HG03439 (cell line): ENCODE measurements at regions not wholly inside any gene's neighbourhood (a gene's known extent, or its start where the extent isn't known, plus 50 kb on each side); places are given as distances from the start of the nearest gene placed in this dataset.

ENCODE experiments used
- ATAC-seq: cut with Tn5 transposase; IDR thresholded peaks from one replicate; pipeline ENCODE4 v1.9.1; 2021; ENCODE audit warnings: mild to moderate bottlenecking, moderate library complexity; ENCODE audit not compliant: unreplicated experiment

- no peak for ATAC-seq
Measured at GRCh38 chr18:78699499-78699898, 280.1 kb upstream of the SALL3 start.

- no peak for ATAC-seq
Measured at GRCh38 chr18:78701771-78702396, 277.7 kb upstream of the SALL3 start.

GRCh38 chr18:78703291-78703690 is 276.3 kb upstream of the SALL3 start:
- ATAC-seq: no peak

- no peak for ATAC-seq
Measured at GRCh38 chr18:78704971-78705461, 274.6 kb upstream of the SALL3 start.

- ATAC-seq: no peak
Measured at GRCh38 chr18:78709261-78709809, 270.3 kb upstream of the SALL3 start.

GRCh38 chr18:78711316-78711715 is 268.3 kb upstream of the SALL3 start:
- ATAC-seq: no peak

GRCh38 chr18:78711971-78712370 is 267.6 kb upstream of the SALL3 start:
- ATAC-seq: no peak

GRCh38 chr18:78713069-78713468 is 266.5 kb upstream of the SALL3 start:
- no peak for ATAC-seq

GRCh38 chr18:78713726-78714125 is 265.9 kb upstream of the SALL3 start:
- ATAC-seq: no peak

GRCh38 chr18:78716022-78716421 is 263.6 kb upstream of the SALL3 start:
- ATAC-seq: no peak

GRCh38 chr18:78716581-78716980 is 263.0 kb upstream of the SALL3 start:
- ATAC-seq: no peak

- no peak for ATAC-seq
Measured at GRCh38 chr18:78717051-78717765, 262.4 kb upstream of the SALL3 start.

GRCh38 chr18:78717766-78718150 is 261.9 kb upstream of the SALL3 start:
- no peak for ATAC-seq

- ATAC-seq: no peak
Measured at GRCh38 chr18:78719821-78720220, 259.8 kb upstream of the SALL3 start.

GRCh38 chr18:78720456-78721237 is 259.0 kb upstream of the SALL3 start:
- no peak for ATAC-seq

GRCh38 chr18:78721238-78721875 is 258.3 kb upstream of the SALL3 start:
- ATAC-seq: no peak

- ATAC-seq: no peak
Measured at GRCh38 chr18:78721981-78722380, 257.6 kb upstream of the SALL3 start.

- ATAC-seq: no peak
Measured at GRCh38 chr18:78722386-78722785, 257.2 kb upstream of the SALL3 start.

- ATAC-seq: no peak
Measured at GRCh38 chr18:78722929-78723710, 256.5 kb upstream of the SALL3 start.

- ATAC-seq: no peak
Measured at GRCh38 chr18:78724214-78724914, 255.3 kb upstream of the SALL3 start.
